HCT116 (cell line): ENCODE measurements at regions not wholly inside any gene's neighbourhood (a gene's known extent, or its start where the extent isn't known, plus 50 kb on each side); places are given as distances from the start of the nearest gene placed in this dataset.

ENCODE experiments used
- ATAC-seq: fragments of 200-7000 bp; cut with Tn5 transposase; 2 replicates; pipeline ENCODE4 v1.9.1; 2020; ENCODE audit warnings: mild to moderate bottlenecking, moderate library complexity
- BruUV-seq: library from RNA; stranded (reverse); fragments of 400-500 nt; replicated peaks from 2 replicates; lab custom pipeline; 2021; lab: Mats Ljungman, UMichigan
- CTCF ChIA-PET: fragments of 300-600 bp; sonication (Branson Sonifier 250); formaldehyde crosslinking; loops from one replicate; lab custom pipeline; 2021; ENCODE audit warnings: antibody characterized with exemption; lab: Charles Lee
- POLR2A ChIA-PET: fragments of 300-600, 350-600 bp; sonication (Branson Sonifier 250); formaldehyde crosslinking; loops from one replicate; lab custom pipeline; 2021; ENCODE audit warnings: antibody characterized with exemption; lab: Charles Lee
- RAD21 ChIA-PET, 2 experiments: fragments of 300-600 bp; sonication (Branson Sonifier 250); formaldehyde crosslinking; loops; one replicate each; lab custom pipeline; 2023; ENCODE audit warnings: low total read pairs in 2 of 2; ENCODE audit not compliant: uncharacterized antibody in 2 of 2, unreplicated experiment in 2 of 2, low non-redundant PET in 1 of 2; lab: Charles Lee
- DNase-seq: peaks from one replicate; pipeline ENCODE4 v3.0.0-alpha.2; 2010; ENCODE audit warnings: low read depth, low spot score
- H2AFZ ChIP-seq: fragments of 200-600 bp; shearing (Covaris generic), sonication (generic); 2 replicates; pipeline ENCODE4 v1.6.1; 2017; ENCODE audit warnings: low read depth, mixed run types, mixed read lengths, antibody characterized with exemption, low read length; ENCODE audit not compliant: poor library complexity, severe bottlenecking
- H3K27ac ChIP-seq: 2 replicates; pipeline ENCODE4 v1.5.1; 2012; ENCODE audit warnings: low read depth, low read length
- H3K27me3 ChIP-seq: fragments of 200-600 bp; sonication (generic); 2 replicates; pipeline ENCODE4 v1.6.1; 2016; ENCODE audit warnings: mixed run types, low read length, mixed read lengths; ENCODE audit not compliant: insufficient read depth
- H3K36me3 ChIP-seq, 2 experiments: fragments of 200-500 bp in 1 of 2; fragments of 200-600 bp in 1 of 2; sonication (Bioruptor generic) in 1 of 2; sonication (generic) in 1 of 2; 2 replicates each; pipeline versions ENCODE4 v1.5.1 to v1.6.1; 2014 to 2016; ENCODE audit warnings: low read length in 2 of 2, inconsistent platforms in 1 of 2, mixed read lengths in 1 of 2, mixed run types in 1 of 2; ENCODE audit not compliant: insufficient read depth in 2 of 2, control insufficient read depth in 1 of 2
- H3K4me1 ChIP-seq, 2 experiments: fragments of 200-600 bp in 1 of 2; sonication (generic) in 1 of 2; 2 replicates each; pipeline versions ENCODE4 v1.5.1 to v1.6.1; 2012 to 2017; ENCODE audit warnings: low read length in 2 of 2, inconsistent platforms in 1 of 2, mild to moderate bottlenecking in 1 of 2, mixed read lengths in 1 of 2, mixed run types in 1 of 2, moderate library complexity in 1 of 2; ENCODE audit not compliant: insufficient read depth in 2 of 2, control insufficient read depth in 1 of 2
- H3K4me2 ChIP-seq: fragments of 200-600 bp; sonication (generic); 2 replicates; pipeline ENCODE4 v1.6.1; 2017; ENCODE audit warnings: mixed run types, low read length, mixed read lengths
- H3K4me3 ChIP-seq, 2 experiments: fragments of 200-600 bp in 1 of 2; sonication (generic) in 1 of 2; replicated peaks in 1 of 2; 2 replicates each; pipeline ENCODE4 v1.5.1; 2011 to 2016; ENCODE audit warnings: low read length in 2 of 2, control low read depth in 1 of 2, low read depth in 1 of 2, mild to moderate bottlenecking in 1 of 2, mixed read lengths in 1 of 2, mixed run types in 1 of 2
- H3K79me2 ChIP-seq: fragments of 200-600 bp; sonication (generic); 2 replicates; pipeline ENCODE4 v1.6.1; 2017; ENCODE audit warnings: mild to moderate bottlenecking, mixed run types, low read length, moderate library complexity, mixed read lengths; ENCODE audit not compliant: insufficient read depth
- H3K9ac ChIP-seq: fragments of 200-600 bp; sonication (generic); 2 replicates; pipeline ENCODE4 v1.6.1; 2016; ENCODE audit warnings: low read length, mixed read lengths
- H3K9me2 ChIP-seq: fragments of 200-600 bp; sonication (generic), shearing (Covaris generic); 2 replicates; pipeline ENCODE4 v1.6.1; 2017; ENCODE audit warnings: mixed run types, mild to moderate bottlenecking, moderate library complexity; ENCODE audit not compliant: insufficient read depth
- H3K9me3 ChIP-seq, 2 experiments: fragments of 200-500 bp in 1 of 2; fragments of 200-600 bp in 1 of 2; sonication (Bioruptor generic) in 1 of 2; sonication (generic) in 1 of 2; 2 replicates each; pipeline ENCODE4 v1.6.1; 2014 to 2017; ENCODE audit warnings: low read length in 2 of 2, mixed read lengths in 2 of 2, inconsistent platforms in 1 of 2, low read depth in 1 of 2, mild to moderate bottlenecking in 1 of 2, mixed run types in 1 of 2, moderate library complexity in 1 of 2; ENCODE audit not compliant: control insufficient read depth in 1 of 2, insufficient read depth in 1 of 2
- H4K20me1 ChIP-seq: fragments of 200-600 bp; sonication (generic), shearing (Covaris generic); 2 replicates; pipeline ENCODE4 v1.6.1; 2017; ENCODE audit warnings: mixed run types, mild to moderate bottlenecking, moderate library complexity; ENCODE audit not compliant: insufficient read depth
- ATF3 ChIP-seq: IDR thresholded peaks from 2 replicates; pipeline ENCODE4 v1.6.1; 2012
- CEBPB ChIP-seq: IDR thresholded peaks from 2 replicates; pipeline ENCODE4 v1.6.1; 2012; ENCODE audit warnings: low read depth
- EGR1 ChIP-seq: IDR thresholded peaks from 2 replicates; pipeline ENCODE4 v1.6.1; 2012; ENCODE audit warnings: low read depth
- ELF1 ChIP-seq: IDR thresholded peaks from 2 replicates; pipeline ENCODE4 v1.6.1; 2012; ENCODE audit warnings: low read depth, borderline replicate concordance
- EZH2 ChIP-seq: fragments of 200-600 bp; sonication (generic); IDR thresholded peaks from 2 replicates; pipeline ENCODE4 v1.6.1; 2017; ENCODE audit warnings: antibody characterized with exemption, mixed run types
- JUND ChIP-seq: IDR thresholded peaks from 2 replicates; pipeline ENCODE4 v1.6.1; 2012
- MAX ChIP-seq: IDR thresholded peaks from 2 replicates; pipeline ENCODE4 v1.6.1; 2012
- POLR2AphosphoS5 ChIP-seq: IDR thresholded peaks from 2 replicates; pipeline ENCODE4 v1.6.1; 2011; ENCODE audit warnings: mild to moderate bottlenecking, low read depth, low read length, moderate library complexity
- REST ChIP-seq: IDR thresholded peaks from 2 replicates; pipeline ENCODE4 v1.6.1; 2012; ENCODE audit warnings: low read depth
- SP1 ChIP-seq: IDR thresholded peaks from 2 replicates; pipeline ENCODE4 v1.6.1; 2012; ENCODE audit warnings: low read depth
- SRF ChIP-seq: IDR thresholded peaks from 2 replicates; pipeline ENCODE4 v1.6.1; 2012; ENCODE audit warnings: low read depth
- TCF7L2 ChIP-seq: IDR thresholded peaks from 2 replicates; pipeline ENCODE4 v1.7.0; 2011; ENCODE audit warnings: borderline replicate concordance, inconsistent platforms; ENCODE audit not compliant: insufficient read depth, insufficient read length; ENCODE audit errors: extremely low read depth
- ZFX ChIP-seq: fragments of 450-650 bp; IDR thresholded peaks from 2 replicates; pipeline ENCODE4 v1.6.1; 2017
- intact Hi-C: fragments of 100-400 bp; cut with micrococcal nuclease; formaldehyde crosslinking; loops from 2 replicates; pipeline ENCODE4 v1.10.0; 2022

GRCh38 chr4:18111081-18111480 lies 89.5 kb upstream of the LCORL start:
- no TSS peak for BruUV-seq
- Histone ChIP-seq H2AFZ (no peak overlapping the region), H3K4me3 (no peak overlapping the region), H3K79me2 (no peaks in the 10 kb centered on the region), H3K36me3 (no peaks in the 10 kb centered on the region), H3K27ac (no peak overlapping the region), H3K4me1 (no peaks in the 10 kb centered on the region), H3K9me2 (no peaks in the 10 kb centered on the region), H3K9me3 (no peaks in the 10 kb centered on the region), H3K9ac (no peak overlapping the region), H3K27me3 (peaks cover 20% of the 10 kb centered on the region)
- ATAC-seq: no peak
- ChIA-PET POLR2A (no interaction called here), RAD21 (no interaction called here)
- TF ChIP-seq ATF3: no peak
- TF ChIP-seq TCF7L2: no peak
- TF ChIP-seq REST: no peak
- TF ChIP-seq ELF1: no peak
- TF ChIP-seq JUND: no peak
- no peak for TF ChIP-seq CEBPB
- no peak for TF ChIP-seq EZH2
- TF ChIP-seq SRF: no peak
- TF ChIP-seq POLR2AphosphoS5: no peak
- TF ChIP-seq EGR1: no peak
- no peak for TF ChIP-seq SP1
- TF ChIP-seq ZFX: no peak
- TF ChIP-seq MAX: no peak
- TF ChIP-seq, all 23 proteins: peak for 0
- CTCF ChIA-PET: no interaction called here
- intact Hi-C loops: no loop called here
- no peak overlapping the region for H3K4me2 ChIP-seq
- no peaks in the 10 kb centered on the region for H4K20me1 ChIP-seq
- DNase-seq: no peak
